Mammary epithelial cell (primary cell): ENCODE measurements at regions not wholly inside any gene's neighbourhood (a gene's known extent, or its start where the extent isn't known, plus 50 kb on each side); places are given as distances from the start of the nearest gene placed in this dataset.

Experiments
- CTCF ChIP-seq, 2 donors: IDR thresholded peaks in 1 of 2; conservative IDR thresholded peaks in 1 of 2; 2 replicates each; pipeline ENCODE4 v1.5.1; 2011 to 2012; ENCODE audit warnings: inconsistent platforms in 2 of 2, low read length in 2 of 2, mild to moderate bottlenecking in 2 of 2, control low read depth in 1 of 2, low read depth in 1 of 2; ENCODE audit not compliant: insufficient read depth in 1 of 2; ENCODE audit errors: extremely low read depth in 1 of 2
- EZH2 ChIP-seq: IDR thresholded peaks from 2 replicates; pipeline ENCODE4 v1.6.1; 2012; ENCODE audit warnings: low read length, inconsistent platforms, borderline replicate concordance

DNA sequence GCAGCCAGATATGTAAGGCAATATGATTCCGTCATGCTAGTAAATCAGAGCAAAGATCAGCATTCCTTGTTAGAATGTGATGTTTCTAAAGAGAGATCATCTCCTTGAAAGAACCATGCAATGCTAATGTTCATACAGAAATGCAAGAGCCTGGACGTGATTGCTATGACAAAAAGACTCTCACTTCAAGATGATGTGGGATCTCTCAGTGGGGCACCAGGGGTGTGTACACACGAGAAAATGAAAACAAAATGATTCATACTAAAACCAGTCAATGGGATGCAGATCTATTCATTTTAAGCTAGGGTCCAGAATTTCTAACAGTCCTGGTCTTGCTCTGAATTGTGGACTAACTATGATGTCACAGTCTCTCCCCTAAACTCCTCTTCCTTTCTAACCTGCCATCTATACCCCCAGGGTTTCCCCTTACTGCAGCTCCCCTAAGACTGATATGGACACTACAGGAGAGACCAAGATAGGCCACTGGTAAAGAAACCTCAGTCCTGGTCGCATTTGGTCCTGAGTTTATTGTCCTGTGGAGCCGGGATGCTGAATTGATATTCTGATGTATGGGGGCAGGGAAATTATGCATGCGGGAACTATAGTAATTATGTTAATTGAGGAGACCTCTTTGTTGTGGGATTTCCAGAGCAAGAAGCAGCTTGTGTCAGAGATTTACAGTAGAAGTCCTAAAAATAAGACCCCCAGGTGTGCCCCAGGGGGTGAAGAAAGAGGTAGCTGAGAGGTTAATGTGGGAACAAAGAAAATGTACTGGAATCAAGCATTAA lies 179.0 kb downstream of the PMP22 start:
- no peak for TF ChIP-seq CTCF (conservative IDR thresholded peaks at IDR 0.05 in 1 of 2, IDR thresholded peaks at IDR 0.05 in 1 of 2; ENCODE audit: extremely low read depth in 1 of 2, insufficient read depth in 1 of 2, low read depth in 1 of 2, low read length in 2 of 2)
- no peak for TF ChIP-seq EZH2
